ENCODE measurements at regions not wholly inside any gene's neighbourhood (a gene's known extent, or its start where the extent isn't known, plus 50 kb on each side); places are given as distances from the start of the nearest gene placed in this dataset.

DNA sequence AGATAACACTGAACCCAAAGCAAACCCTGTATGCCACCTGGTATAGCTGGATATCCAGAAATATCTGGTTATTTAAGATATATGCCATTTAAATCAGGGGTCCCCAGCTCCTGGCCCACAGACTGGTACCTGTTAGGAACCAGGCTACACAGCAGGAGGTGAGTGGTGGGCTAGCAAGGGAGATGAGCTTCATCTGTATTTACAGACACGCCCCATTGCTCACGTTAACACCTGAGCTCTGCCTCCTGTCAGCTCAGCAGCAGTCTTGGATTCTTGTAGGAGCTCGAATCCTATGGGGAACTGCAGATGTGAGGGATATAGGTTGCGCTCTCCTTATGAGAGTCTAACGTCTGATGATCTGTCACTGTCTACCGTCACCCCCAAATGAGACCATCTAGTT is 646.6 kb downstream of the TLE4 start:
- DNase-seq (ENCODE audit: extremely low read depth in 1 of 2, low read depth in 1 of 2), result no peak

DNA sequence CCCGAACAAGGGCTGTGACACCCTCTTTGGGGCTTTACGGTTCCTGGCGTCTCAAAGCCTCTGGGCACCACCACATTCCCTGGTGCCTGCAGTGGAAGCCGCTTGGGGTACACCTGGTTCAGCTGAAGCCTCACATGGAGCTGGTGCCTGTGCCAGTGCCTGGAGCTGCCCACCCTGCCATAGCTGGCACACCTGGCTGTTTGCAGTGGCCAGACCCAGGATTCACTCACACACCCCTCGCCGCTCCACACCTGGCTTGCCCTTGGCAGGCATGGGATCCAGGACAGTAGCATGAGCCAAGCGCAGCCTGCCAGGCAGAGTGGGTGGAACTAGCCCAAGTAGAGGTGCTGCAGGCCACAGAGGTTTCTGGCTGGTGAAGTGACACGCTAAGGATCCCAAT is 641.8 kb downstream of the TLE4 start:
- DNase-seq (ENCODE audit: extremely low read depth in 1 of 2, low read depth in 1 of 2), result no peak

DNA sequence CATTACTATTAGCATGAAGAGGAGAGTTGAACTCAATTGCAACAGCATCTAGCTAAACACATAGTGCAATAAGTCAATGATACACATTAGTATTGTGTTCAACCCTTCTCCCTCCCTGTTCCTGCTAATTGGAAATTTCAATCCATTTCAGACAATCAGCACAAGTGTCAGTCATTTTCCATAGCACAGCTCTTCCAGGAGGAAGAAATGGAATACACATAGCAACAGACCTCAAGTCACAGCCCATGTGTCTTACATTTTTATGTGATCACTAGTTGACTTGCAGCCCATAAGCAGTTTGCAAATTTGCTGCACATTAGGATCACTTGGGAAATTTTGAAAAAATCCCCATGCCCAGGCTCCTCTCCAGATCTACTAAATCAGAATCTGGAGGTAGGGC is 636.9 kb downstream of the TLE4 start:
- DNase-seq (ENCODE audit: extremely low read depth in 1 of 2, low read depth in 1 of 2), result no peak

DNA sequence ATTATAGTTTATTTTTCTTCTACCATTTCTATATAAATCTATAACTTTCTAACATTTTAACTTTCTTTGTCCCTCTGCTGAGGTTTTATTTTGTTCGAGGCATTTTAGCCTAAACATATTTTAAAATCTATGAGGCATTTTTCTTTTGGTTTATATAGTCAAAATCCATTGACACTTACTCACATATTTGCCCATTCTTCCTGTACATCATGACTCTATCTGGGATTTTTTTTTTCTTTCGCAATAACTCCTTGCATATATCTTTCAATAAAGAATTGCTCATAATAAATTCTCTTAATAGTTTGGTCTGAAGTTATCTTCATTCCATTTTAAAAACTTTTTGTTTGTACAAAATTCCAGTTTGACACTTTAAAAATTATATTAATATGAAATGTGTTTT is 632.3 kb downstream of the TLE4 start:
- no peak for DNase-seq (ENCODE audit: extremely low read depth in 1 of 2, low read depth in 1 of 2)

DNA sequence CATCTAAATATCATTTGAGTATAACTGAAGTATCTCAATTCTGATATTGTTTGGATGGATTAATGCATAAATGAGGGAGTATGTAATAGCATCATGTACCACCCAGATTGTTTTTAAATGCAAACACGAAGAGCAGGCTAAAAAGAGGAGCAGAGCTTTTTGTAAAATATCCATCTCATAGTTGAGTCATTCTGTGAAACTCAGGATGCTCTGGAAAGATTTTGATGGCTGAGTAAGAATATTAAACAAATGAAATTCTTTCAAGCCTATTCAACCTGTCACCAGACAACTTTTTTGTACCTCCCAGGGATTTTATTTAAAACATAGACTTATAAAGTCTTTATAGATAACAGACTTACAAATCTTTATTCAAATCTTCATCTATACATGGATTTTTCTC is 625.9 kb downstream of the TLE4 start:
- DNase-seq (ENCODE audit: extremely low read depth in 1 of 2, low read depth in 1 of 2), result no peak

DNA sequence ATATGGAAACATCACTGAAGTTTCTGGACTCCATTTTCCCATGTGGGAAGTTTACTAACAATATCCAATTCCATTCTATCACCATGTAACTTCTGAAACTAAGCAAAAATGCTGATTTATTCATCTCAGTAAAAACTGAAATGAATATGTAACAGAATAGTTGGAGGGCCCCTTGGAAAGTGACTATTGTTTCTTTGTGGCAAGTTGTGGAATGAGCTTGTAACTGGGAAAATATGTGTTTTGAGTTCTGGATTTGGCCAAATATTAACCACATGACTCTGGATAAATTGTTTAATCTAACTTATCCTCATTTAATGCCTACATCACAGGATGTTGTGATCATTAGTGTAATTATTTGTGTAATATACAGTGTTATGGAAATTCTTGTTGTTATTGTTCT is 619.3 kb downstream of the TLE4 start:
- DNase-seq (ENCODE audit: extremely low read depth in 1 of 2, low read depth in 1 of 2), result no peak

DNA sequence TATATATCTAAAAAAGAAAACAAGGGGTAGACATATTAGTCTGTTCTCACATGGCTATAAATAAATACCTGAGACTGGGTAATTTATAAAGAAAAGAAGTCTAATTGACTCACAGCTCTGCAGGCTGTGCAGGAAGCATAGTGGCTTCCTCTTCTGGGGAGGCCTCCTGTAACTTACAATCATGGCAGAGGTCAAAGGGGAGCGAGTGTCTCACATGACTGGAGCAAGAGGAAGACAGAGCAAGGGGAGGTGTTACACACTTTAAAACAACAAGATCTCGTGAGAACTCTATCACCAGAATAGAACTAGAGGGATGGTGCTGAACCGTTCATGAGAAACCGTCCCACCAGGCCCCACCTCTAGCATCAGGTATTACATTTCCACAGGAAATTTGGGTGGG is 616.8 kb downstream of the TLE4 start:
- no peak for DNase-seq (ENCODE audit: extremely low read depth in 1 of 2, low read depth in 1 of 2)

DNA sequence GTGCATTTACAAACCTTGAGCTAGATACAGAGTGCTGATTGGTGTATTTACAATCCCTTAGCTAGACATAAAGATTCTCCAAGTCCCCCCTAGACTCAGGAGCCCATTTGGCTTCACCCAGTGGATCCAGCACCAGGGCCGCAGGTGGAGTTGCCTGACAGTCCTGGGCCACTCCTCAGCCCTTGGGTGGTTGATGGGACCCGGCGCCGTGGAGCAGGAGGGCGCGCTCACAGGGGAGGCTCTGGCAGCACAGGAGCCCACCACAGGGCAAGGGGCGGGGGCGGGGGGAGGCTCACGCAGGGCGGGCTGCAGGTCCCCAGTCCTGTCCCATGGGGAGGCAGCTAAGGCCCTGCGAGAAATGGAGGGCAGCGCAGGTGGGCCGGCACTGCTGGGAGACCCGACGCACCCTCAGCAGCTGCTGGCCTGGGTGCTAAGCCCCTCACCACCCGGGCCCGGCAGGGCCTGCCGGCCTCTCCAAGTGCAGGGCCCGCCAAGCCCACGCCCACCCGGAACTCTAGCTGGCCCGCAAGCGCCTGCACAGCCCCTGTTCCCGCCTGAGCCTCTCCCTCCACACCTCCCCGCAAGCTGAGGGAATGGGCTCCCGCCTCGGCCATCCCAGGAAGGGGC is 613.5 kb downstream of the TLE4 start:
- DNase-seq (ENCODE audit: extremely low read depth in 1 of 2, low read depth in 1 of 2), result no peak

DNA sequence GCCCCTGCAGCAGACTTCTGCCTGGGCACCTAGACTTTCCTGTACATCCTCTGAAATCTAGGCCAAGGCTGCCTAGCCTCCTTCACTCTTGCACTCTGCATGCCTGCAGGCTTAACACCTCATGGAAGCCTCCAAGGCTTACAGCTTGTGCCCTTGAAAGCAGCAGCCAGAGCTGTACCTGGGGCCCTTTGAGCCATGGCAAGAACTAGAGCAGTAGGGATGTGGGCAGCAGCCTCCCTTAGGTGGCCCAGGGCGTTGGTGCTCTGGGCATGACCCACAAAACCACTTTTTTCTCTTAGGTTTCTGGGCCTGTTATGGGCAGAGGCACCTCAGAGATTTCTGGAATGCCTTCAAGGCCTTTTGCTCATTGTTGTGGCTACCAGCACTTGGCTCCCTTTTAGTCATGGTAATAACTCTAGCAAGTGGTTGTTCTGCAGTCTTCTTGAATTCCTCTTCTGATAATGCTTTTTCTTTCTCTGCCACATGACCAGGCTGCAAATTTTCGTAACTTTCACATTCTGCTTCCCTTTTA is 606.2 kb downstream of the TLE4 start:
- no peak for DNase-seq (ENCODE audit: extremely low read depth in 1 of 2, low read depth in 1 of 2)

DNA sequence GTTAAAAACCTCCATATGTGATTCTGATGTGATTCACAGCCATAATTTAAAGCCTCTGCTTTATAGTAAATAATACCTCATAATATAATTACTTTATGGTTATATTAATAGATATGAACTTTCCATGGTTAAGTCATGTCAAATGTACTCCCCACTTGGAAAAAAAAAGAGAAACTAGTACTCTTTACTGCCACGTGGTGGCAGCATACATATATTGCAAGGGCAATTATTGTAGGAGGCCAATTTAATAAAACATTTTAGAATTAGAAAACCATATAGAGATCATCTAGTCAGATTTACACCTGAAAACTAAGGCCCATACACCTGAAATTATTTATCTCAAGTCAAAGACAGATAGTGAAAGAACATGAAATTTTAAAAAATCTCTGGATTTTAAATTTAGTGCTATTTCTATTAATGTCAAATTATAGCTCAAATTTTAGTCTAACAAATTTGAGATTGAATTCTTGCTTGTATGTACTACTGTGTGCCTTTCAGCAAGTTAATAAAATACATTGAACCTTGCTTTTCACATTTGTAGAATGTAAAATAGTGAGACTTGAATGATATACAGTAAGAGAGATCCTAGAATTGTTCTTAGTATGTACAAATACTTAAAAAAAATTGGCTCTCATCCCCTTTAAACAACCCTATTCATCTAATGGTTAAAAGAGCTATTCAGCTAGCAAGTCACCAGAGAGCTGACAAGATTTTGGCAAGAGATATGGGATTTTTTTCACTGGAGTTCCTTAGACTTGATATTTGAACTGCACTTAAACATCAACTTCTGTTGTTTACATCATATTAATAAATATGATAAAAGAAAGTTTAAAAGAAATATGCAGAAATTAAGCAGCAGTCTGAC is 603.8 kb downstream of the TLE4 start:
- no peak for DNase-seq (ENCODE audit: extremely low read depth in 1 of 2, low read depth in 1 of 2)

DNA sequence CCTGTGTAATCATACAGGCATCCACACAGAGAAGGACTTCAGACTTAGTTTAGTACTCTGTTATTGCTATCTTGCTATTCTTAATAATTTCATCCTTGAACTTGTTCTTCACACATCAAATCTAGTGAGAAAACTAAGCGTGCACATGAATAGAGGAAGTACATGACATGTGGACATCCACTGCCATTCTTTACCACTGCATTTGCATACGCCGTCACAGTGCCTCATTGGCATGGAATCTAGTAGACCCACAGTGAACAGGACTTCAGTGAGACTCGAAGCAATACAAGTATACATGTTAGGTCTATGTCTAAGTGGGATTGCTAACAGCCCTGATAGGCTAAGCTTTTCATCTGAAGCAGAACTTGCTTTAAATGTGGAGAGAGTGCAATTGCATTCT is 592.1 kb downstream of the TLE4 start:
- no peak for DNase-seq (ENCODE audit: extremely low read depth in 1 of 2, low read depth in 1 of 2)

DNA sequence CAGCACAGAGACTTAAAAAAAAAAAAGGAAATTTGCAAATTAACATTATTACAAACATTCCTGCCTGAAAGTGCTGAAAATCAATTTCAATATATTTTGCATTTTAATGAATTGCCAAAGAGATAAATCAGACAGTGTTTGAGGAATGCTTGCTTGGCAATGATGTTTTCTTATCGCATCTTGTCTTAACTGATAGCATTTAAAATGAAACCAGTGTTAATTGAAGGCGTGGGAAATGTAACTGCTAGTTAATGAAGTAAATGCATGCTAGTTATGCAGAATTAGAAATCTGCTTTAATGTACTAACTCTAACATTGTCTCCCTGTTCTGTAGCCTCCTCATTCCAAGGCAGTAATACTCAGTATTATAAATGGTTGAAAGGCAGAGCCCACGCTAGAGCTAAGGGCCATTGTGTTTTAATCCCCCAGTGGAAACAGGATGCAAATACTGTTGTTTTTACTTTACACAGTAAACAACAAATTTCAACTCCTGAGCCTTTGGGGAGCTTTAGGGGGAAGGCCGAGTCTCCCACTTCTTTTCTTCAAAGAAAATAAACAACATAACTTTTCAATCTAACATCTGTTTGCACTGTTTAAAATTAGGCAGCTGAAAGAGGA is 586.9 kb downstream of the TLE4 start:
- no peak for DNase-seq (ENCODE audit: extremely low read depth in 1 of 2, low read depth in 1 of 2)

DNA sequence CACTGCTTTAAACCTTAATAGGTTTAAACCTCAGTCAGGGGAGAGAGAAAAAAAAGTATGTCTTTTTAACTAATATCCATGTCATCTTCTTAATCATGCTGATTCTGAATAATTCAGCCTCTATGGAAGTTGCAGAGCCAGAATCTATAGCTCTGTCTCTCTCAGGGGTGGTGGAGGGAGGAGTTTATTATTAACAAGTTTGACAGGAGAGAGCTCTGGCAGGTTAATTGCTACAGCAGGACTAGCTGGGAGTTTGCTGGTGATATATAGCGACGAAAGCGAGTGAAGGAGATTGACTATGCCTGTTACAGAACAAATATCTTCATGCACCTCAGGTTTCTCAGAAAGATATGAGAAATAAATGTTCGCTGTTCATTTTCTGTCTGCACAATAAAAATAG is 586.4 kb downstream of the TLE4 start:
- DNase-seq (ENCODE audit: extremely low read depth in 1 of 2, low read depth in 1 of 2), result no peak

DNA sequence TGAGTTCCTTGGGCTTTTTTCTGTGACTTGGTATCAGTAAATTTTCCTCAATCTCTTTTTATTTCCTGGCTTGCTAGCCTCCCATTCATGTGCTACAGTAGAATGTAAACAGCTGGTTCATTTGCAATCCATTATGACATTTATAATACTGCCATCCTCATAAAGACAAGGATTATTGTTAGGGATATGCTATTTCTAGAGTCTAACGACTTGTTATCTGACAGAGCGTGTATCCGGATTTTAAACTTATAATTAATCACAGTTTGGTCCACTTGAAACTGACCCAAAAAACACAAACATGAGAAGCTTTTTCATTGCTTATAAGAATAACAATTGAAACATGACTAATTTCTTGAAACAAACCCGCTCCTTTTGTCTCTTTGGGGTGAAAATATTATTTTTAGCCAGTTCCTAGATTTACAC is 585.8 kb downstream of the TLE4 start:
- no peak for DNase-seq (ENCODE audit: extremely low read depth in 1 of 2, low read depth in 1 of 2)

DNA sequence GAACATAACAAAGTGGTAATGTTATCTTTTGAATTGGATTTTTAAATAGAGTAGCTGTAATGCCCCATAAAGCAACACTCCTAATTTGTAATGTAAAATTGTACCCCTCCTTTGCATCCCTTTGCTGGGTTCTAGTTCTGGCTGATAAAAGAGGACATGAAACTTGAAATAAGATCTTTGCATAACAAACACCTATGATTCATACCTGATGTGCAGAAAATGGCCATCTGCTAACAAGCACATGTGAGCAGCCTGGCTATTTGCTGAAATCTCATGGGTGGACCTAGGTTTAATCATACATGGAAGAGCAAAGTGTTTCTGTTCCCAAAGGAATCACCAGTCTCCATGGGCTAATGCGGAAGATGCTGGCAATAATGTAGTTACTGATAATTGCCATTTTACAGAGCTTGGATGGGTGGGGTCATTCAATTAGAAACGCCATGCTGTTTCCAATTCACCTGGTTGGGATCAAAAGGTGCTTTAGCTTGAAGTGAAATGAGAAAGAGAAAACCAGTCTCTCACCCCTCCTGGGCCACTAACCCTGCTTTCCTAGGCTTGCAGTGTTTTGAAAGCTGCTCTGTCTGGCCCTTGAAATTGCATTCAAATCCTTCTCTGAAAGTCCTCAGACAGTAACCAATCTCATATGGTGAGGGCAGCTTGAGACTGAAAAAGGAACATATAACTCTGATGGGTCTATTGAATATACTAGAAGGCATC is 585.1 kb downstream of the TLE4 start:
- DNase-seq (ENCODE audit: extremely low read depth in 1 of 2, low read depth in 1 of 2), result no peak

DNA sequence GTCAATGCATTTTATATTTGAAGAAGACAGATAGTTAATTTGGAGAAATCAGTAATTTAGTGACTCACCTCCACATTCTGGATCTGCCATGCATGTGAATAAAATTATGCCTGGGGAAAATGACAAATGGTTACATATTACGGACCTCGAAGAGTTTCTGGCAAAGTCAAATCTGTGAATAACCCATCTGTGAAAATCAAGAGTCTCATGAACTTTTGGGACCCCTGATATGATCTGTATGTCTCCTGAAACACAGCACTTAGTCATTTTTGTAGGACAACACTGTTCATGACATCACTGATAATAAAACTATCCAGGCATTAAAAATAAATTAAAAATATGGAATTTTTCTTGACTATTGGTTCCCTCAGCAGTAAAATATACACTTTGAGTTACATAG is 584.5 kb downstream of the TLE4 start:
- no peak for DNase-seq (ENCODE audit: extremely low read depth in 1 of 2, low read depth in 1 of 2)

DNA sequence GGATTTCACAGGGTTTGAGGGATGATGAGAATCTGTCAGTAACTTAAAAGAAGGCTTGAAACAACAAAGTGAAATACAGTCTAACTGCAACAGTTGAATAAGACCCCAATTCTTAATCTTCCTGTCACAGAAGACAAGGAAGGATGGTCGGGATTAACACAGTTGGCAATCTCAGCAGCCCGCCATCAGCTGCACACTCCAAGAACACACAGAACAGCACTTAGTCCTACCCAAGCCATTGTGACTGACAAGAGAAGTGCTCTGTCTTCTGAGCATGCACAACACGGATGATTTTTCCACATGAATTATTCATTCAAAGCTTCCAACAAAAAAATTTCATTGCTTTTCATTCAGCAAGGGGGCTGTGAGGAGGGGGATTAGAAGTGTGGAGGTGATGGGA is 576.1 kb downstream of the TLE4 start:
- no peak for DNase-seq (ENCODE audit: extremely low read depth in 1 of 2, low read depth in 1 of 2)

DNA sequence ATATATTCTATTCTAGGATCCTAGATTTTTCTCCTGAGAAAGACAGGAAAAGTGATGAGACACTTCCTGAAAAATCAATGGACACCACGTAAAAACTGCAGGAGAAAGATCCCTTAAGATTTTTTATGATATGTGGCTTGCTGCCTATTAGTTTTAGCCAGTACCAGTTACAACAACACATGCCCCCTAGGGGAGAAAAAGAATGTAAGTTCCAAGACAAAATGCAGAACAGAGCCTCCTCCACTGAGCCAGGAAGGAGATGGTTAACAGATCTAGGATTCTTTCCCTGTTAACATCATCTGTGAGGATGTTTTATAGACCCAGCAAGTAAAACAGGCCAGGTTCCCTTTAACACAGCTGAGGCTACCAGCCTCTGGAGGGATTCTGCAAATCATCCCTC is 574.7 kb downstream of the TLE4 start:
- no peak for DNase-seq (ENCODE audit: extremely low read depth in 1 of 2, low read depth in 1 of 2)

DNA sequence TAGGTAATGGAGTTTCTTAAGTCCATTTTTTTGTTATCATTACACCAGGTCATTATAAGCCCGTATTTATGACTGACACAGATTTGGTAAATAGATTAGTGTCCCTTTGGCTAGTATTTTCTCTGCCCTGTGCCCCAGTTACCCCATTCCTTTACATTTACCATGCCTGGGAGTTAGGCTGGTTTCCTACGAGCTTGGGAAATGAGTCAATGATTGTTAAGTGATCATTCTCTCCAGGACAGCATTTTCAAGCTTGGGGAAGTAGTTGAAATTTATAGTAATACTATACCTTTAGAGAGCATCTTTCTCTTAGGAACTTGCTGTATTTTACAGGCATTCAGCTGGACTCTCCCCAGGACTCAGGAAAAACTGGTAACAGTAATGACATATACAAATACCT is 573.1 kb downstream of the TLE4 start:
- DNase-seq (ENCODE audit: extremely low read depth in 1 of 2, low read depth in 1 of 2), result no peak

DNA sequence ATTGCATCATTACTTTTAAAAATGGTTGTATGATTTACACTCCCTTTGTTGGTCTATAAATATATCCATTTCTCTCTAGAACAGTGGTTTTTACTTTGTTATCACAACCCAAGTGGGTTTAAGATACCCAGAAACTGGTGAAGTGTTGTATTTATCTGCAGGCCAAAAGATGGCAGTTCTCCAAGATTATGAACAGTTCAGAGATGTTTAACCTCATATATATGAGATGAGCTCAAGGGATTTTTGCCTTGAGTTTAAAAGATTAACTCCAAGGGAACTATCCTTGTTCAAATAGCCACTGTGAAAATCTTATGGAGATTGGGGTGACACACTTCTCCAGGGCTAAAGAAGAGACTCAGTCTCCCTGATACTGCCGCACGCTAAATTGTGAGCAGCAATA is 572.6 kb downstream of the TLE4 start:
- DNase-seq (ENCODE audit: extremely low read depth in 1 of 2, low read depth in 1 of 2), result no peak

DNA sequence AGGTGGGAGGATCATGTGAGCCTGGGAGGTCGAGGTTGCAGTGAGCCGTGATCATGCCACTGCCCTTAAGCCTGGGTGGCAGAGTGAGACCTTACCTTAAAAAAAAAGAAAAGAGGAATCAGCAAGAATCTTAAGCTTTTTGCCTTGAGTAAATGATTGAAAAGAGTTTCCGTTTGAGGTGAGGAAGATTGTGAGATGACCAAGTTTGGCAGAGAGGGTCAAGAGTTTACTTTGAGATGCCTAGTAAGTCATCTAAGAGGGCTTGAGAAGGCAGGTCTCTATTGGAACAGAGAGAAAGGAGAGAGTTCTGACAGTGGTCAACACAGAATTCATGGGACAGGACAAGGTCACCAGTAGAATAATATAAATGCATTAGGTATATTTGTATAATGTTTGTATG is 572.1 kb downstream of the TLE4 start:
- DNase-seq (ENCODE audit: extremely low read depth in 1 of 2, low read depth in 1 of 2), result no peak
